COR-L47 (cell line): ENCODE measurements at regions not wholly inside any gene's neighbourhood (a gene's known extent, or its start where the extent isn't known, plus 50 kb on each side); places are given as distances from the start of the nearest gene placed in this dataset.
"Not testable (repeated sequence)": the region's sequence is repeated elsewhere in the genome, so short reads cannot be mapped to it uniquely, and the experiment has no call there.

ENCODE experiments used
- DNase-seq: peaks from one replicate; lab custom pipeline; 2025; lab: John Stamatoyannopoulos, UW

GRCh38 chrX:46366381-46367207, 178.6 kb downstream of the ZNF674 start:
- no peak for DNase-seq

- no peak for DNase-seq
These were observed 190.7 kb downstream of the ZNF674 start for GRCh38 chrX:46354481-46354880.

- no peak for DNase-seq
These were observed 203.4 kb downstream of the ZNF674 start for GRCh38 chrX:46341767-46342322.

- DNase-seq, result no peak
These were observed 204.5 kb downstream of the ZNF674 start for GRCh38 chrX:46340696-46341095.

GRCh38 chrX:46333550-46333949, 211.7 kb downstream of the ZNF674 start:
- DNase-seq, result no peak

- DNase-seq, result no peak
These were observed 214.2 kb downstream of the ZNF674 start for GRCh38 chrX:46330981-46331380.

GRCh38 chrX:46330513-46330912, 214.7 kb downstream of the ZNF674 start:
- no peak for DNase-seq

GRCh38 chrX:46328133-46328532, 217.1 kb downstream of the ZNF674 start:
- no peak for DNase-seq

- no peak for DNase-seq
These were observed 217.6 kb downstream of the ZNF674 start for GRCh38 chrX:46327566-46328115.

- no peak for DNase-seq
These were observed 219.1 kb downstream of the ZNF674 start for GRCh38 chrX:46326161-46326560.

- no peak for DNase-seq
These were observed 219.8 kb downstream of the ZNF674 start for GRCh38 chrX:46325312-46325877.

- no peak for DNase-seq
These were observed 221.1 kb downstream of the ZNF674 start for GRCh38 chrX:46324166-46324565.

- DNase-seq, result not testable (repeated sequence)
These were observed 222.3 kb downstream of the ZNF674 start for GRCh38 chrX:46322929-46323328.

- no peak for DNase-seq
These were observed 223.5 kb downstream of the ZNF674 start for GRCh38 chrX:46321676-46322075.

GRCh38 chrX:46319750-46320149, 225.5 kb downstream of the ZNF674 start:
- DNase-seq, result no peak

GRCh38 chrX:46318551-46318950, 226.7 kb downstream of the ZNF674 start:
- DNase-seq, result no peak

- no peak for DNase-seq
These were observed 228.1 kb downstream of the ZNF674 start for GRCh38 chrX:46317163-46317562.

GRCh38 chrX:46311581-46312120, 233.6 kb downstream of the ZNF674 start:
- no peak for DNase-seq

- no peak for DNase-seq
These were observed 234.3 kb downstream of the ZNF674 start for GRCh38 chrX:46310815-46311497.

GRCh38 chrX:46308110-46308509, 237.1 kb downstream of the ZNF674 start:
- no peak for DNase-seq

GRCh38 chrX:46306103-46306502, 239.1 kb downstream of the ZNF674 start:
- DNase-seq, result no peak

GRCh38 chrX:46305431-46305830, 239.8 kb downstream of the ZNF674 start:
- no peak for DNase-seq
